HepG2 (cell line): ENCODE measurements at regions not wholly inside any gene's neighbourhood (a gene's known extent, or its start where the extent isn't known, plus 50 kb on each side); places are given as distances from the start of the nearest gene placed in this dataset.

ENCODE experiments used
- ATAC-seq: fragments of 200-7000 bp; cut with Tn5 transposase; 3 replicates; pipeline ENCODE4 v1.9.1; 2020; ENCODE audit warnings: mild to moderate bottlenecking, moderate library complexity
- BruUV-seq: library from RNA; stranded (reverse); fragments of 400-500 nt; replicated peaks from 2 replicates; lab custom pipeline; 2021; lab: Mats Ljungman, UMichigan
- CTCF ChIA-PET: fragments of 300-600 bp; formaldehyde crosslinking; extraction: SDS; loops from one replicate; lab custom pipeline; 2021; ENCODE audit warnings: low total read pairs, inconsistent platforms, low intra/inter-chr PET ratio; lab: Yijun Ruan, JAX
- POLR2A ChIA-PET: fragments of 350-600 bp; sonication (Branson Sonifier 250); formaldehyde crosslinking; loops from one replicate; lab custom pipeline; 2020; ENCODE audit warnings: antibody characterized with exemption, inconsistent platforms; lab: Yijun Ruan, JAX
- DNase-seq: peaks from one replicate; pipeline ENCODE4 v3.0.0-alpha.2; 2015; ENCODE audit warnings: low spot score
- FAIRE-seq: peaks from 3 replicates; lab custom pipeline; 2011; peaks lifted over from hg19 to GRCh38; lab: Jason Lieb, UNC
- H2AFZ ChIP-seq: one replicate; pipeline ENCODE4 v1.6.1; 2011; ENCODE audit warnings: low read length, inconsistent platforms
- H3K27ac ChIP-seq: fragments of 300-600 bp; 3 replicates; pipeline ENCODE4 v1.8.0; 2011; ENCODE audit warnings: mixed run types, mild to moderate bottlenecking, mixed read lengths, low read length, inconsistent platforms; ENCODE audit not compliant: insufficient read depth; ENCODE audit errors: extremely low read length
- H3K27me3 ChIP-seq, 2 experiments: fragments of 200-600 bp in 1 of 2; 2 replicates in 1 of 2; 3 replicates in 1 of 2; pipeline versions ENCODE4 v1.6.0 to v1.8.0; 2011; ENCODE audit warnings: low read length in 2 of 2, mild to moderate bottlenecking in 2 of 2, moderate library complexity in 2 of 2, inconsistent platforms in 1 of 2; ENCODE audit not compliant: insufficient read depth in 2 of 2, control insufficient read depth in 1 of 2
- H3K36me3 ChIP-seq, 2 experiments: fragments of 200-600 bp in 1 of 2; replicated peaks in 1 of 2; 2 replicates in 1 of 2; 3 replicates in 1 of 2; pipeline versions ENCODE4 v1.5.1 to v1.8.0; 2011; ENCODE audit warnings: low read length in 2 of 2, inconsistent platforms in 1 of 2; ENCODE audit not compliant: insufficient read depth in 2 of 2, control insufficient read depth in 1 of 2
- H3K4me1 ChIP-seq: 2 replicates; pipeline ENCODE4 v1.5.1; 2012; ENCODE audit warnings: low read length, inconsistent platforms; ENCODE audit not compliant: insufficient read depth
- H3K4me2 ChIP-seq: 2 replicates; pipeline ENCODE4 v1.6.0; 2011; ENCODE audit warnings: low read depth, low read length, inconsistent platforms
- H3K4me3 ChIP-seq, 3 experiments: fragments of 200-600 bp in 1 of 3; sonication (generic), shearing (Covaris generic) in 1 of 3; replicated peaks in 1 of 3; 2 replicates each; pipeline ENCODE4 v1.5.1; 2011 to 2016; ENCODE audit warnings: low read length in 3 of 3, inconsistent platforms in 2 of 3, low read depth in 2 of 3, mild to moderate bottlenecking in 2 of 3, control low read depth in 1 of 3, mixed read lengths in 1 of 3; ENCODE audit not compliant: insufficient read depth in 1 of 3
- H3K79me2 ChIP-seq: one replicate; pipeline ENCODE4 v1.6.1; 2011; ENCODE audit warnings: low read length, inconsistent platforms; ENCODE audit not compliant: insufficient read depth
- H3K9ac ChIP-seq: 2 replicates; pipeline ENCODE4 v1.6.0; 2011; ENCODE audit warnings: mild to moderate bottlenecking, low read depth, low read length, inconsistent platforms; ENCODE audit not compliant: insufficient read depth
- H3K9me3 ChIP-seq: 2 replicates; pipeline ENCODE4 v1.5.1; 2012; ENCODE audit warnings: mild to moderate bottlenecking, low read length
- H4K20me1 ChIP-seq: 2 replicates; pipeline ENCODE4 v1.6.0; 2011; ENCODE audit warnings: inconsistent platforms, mild to moderate bottlenecking, low read length, moderate library complexity; ENCODE audit not compliant: insufficient read depth
- ATF1 ChIP-seq: IDR thresholded peaks from 2 replicates; pipeline ENCODE4 v1.6.1; 2016; ENCODE audit warnings: mild to moderate bottlenecking, control low read depth
- CREB3 ChIP-seq: sonication (generic); formaldehyde crosslinking; IDR thresholded peaks from 2 replicates; pipeline ENCODE4 v1.5.0; 2020; ENCODE audit warnings: missing genetic modification reagents
- HNF4G ChIP-seq, 2 experiments: sonication (generic) in 1 of 2; formaldehyde crosslinking in 1 of 2; IDR thresholded peaks; 2 replicates each; pipeline versions ENCODE4 v1.4.0 to v1.6.1; 2011 to 2020; ENCODE audit warnings: borderline replicate concordance in 2 of 2, low read depth in 2 of 2, mild to moderate bottlenecking in 2 of 2, low read length in 1 of 2, missing genetic modification reagents in 1 of 2, moderate library complexity in 1 of 2
- ISL2 ChIP-seq: sonication (generic); formaldehyde crosslinking; IDR thresholded peaks from 2 replicates; pipeline ENCODE4 v1.5.0; 2020; ENCODE audit warnings: missing genetic modification reagents
- KAT7 ChIP-seq: IDR thresholded peaks from 2 replicates; pipeline ENCODE4 v1.6.1; 2018; ENCODE audit warnings: borderline replicate concordance, missing compliant biosample characterization
- KDM1A ChIP-seq: IDR thresholded peaks from 2 replicates; pipeline ENCODE4 v1.6.1; 2016; ENCODE audit warnings: missing compliant biosample characterization
- MXD4 ChIP-seq: IDR thresholded peaks from 2 replicates; pipeline ENCODE4 v1.6.1; 2016; ENCODE audit warnings: mild to moderate bottlenecking, missing biosample characterization, missing genetic modification reagents
- NFATC3 ChIP-seq: sonication (generic); formaldehyde crosslinking; IDR thresholded peaks from 2 replicates; pipeline ENCODE4 v1.5.1; 2020; ENCODE audit warnings: mild to moderate bottlenecking, missing genetic modification reagents
- NR2F2 ChIP-seq: IDR thresholded peaks from 2 replicates; pipeline ENCODE4 v1.6.1; 2012; ENCODE audit warnings: low read depth, inconsistent platforms, borderline replicate concordance
- POGK ChIP-seq: sonication (generic); formaldehyde crosslinking; conservative IDR thresholded peaks from 2 replicates; pipeline ENCODE4 v1.8.0; 2022; ENCODE audit warnings: mild to moderate bottlenecking, moderate library complexity, missing genetic modification reagents
- SP4 ChIP-seq: sonication (generic); formaldehyde crosslinking; IDR thresholded peaks from 2 replicates; pipeline ENCODE4 v1.8.1; 2023; ENCODE audit warnings: mild to moderate bottlenecking, missing genetic modification reagents
- ZBTB38 ChIP-seq: sonication (generic); formaldehyde crosslinking; IDR thresholded peaks from 2 replicates; pipeline ENCODE4 v1.5.1; 2020; ENCODE audit warnings: mild to moderate bottlenecking, missing genetic modification reagents
- ZNF383 ChIP-seq: sonication (generic); formaldehyde crosslinking; IDR thresholded peaks from 2 replicates; pipeline ENCODE4 v1.4.0; 2020; ENCODE audit warnings: missing genetic modification reagents, mild to moderate bottlenecking, borderline replicate concordance
- ZNF503 ChIP-seq: sonication (generic); formaldehyde crosslinking; IDR thresholded peaks from 2 replicates; pipeline ENCODE4 v1.4.0; 2020; ENCODE audit warnings: missing genetic modification reagents
- ZNF7 ChIP-seq: IDR thresholded peaks from 2 replicates; pipeline ENCODE4 v1.6.1; 2016; ENCODE audit warnings: missing biosample characterization, missing genetic modification reagents
- ZNF747 ChIP-seq: sonication (generic); formaldehyde crosslinking; IDR thresholded peaks from 2 replicates; pipeline ENCODE4 v1.8.1; 2023; ENCODE audit warnings: missing genetic modification reagents, mild to moderate bottlenecking, borderline replicate concordance
- WGBS: methylation state at CpG from one replicate; pipeline ENCODE4 v1.1.6; 2017; ENCODE audit warnings: low lambda C conversion rate; 5-methylcytosine and 5-hydroxymethylcytosine counted together
- in situ Hi-C: cut with HindIII; loops from 2 replicates; pipeline ENCODE4 v1.10.0; 2017; ENCODE audit warnings: low pct_unique_long_range_greater_than_20kb; ENCODE audit not compliant: extremely low pct_ligation_motif_present
- intact Hi-C: fragments of 100-400 bp; cut with micrococcal nuclease; formaldehyde crosslinking; loops from one replicate; pipeline ENCODE4 v1.10.0; 2022; ENCODE audit not compliant: unreplicated experiment

GRCh38 chr4:144845411-144845810 is 199.5 kb downstream of the HHIP start:
- H3K4me1 ChIP-seq: no peaks in the 10 kb centered on the region
- CTCF ChIA-PET: no interaction called here
- no peak for TF ChIP-seq MXD4 (CRISPR knock-in tag)
- ATAC-seq (peak; percentile 53; the same call in 2 of the 3 replicates), FAIRE-seq (no peak), DNase-seq (no peak)
- H3K79me2 ChIP-seq: no peaks in the 10 kb centered on the region
- no peaks in the 10 kb centered on the region for H3K9me3 ChIP-seq
- no peak overlapping the region for H3K4me3 ChIP-seq
- intact Hi-C loops: no loop called here
- H3K27me3 ChIP-seq: no peaks in the 10 kb centered on the region
- BruUV-seq: no TSS peak
- no peaks in the 10 kb centered on the region for H4K20me1 ChIP-seq
- no peak overlapping the region for H2AFZ ChIP-seq
- no peak overlapping the region for H3K4me2 ChIP-seq
- no peak overlapping the region for H3K9ac ChIP-seq
- no peak overlapping the region for H3K27ac ChIP-seq
- 12% methylated on average over 8 of the region's 8 CpGs for WGBS
- POLR2A ChIA-PET: no interaction called here
- in situ Hi-C loops: no loop called here
- H3K36me3 ChIP-seq: no peaks in the 10 kb centered on the region

- POLR2A ChIA-PET: no interaction called here
- CTCF ChIA-PET: no interaction called here
- no peak for FAIRE-seq
- TF ChIP-seq ZBTB38 (CRISPR knock-in tag): no peak
- no peak for TF ChIP-seq ATF1
- no peak for TF ChIP-seq ZNF7 (CRISPR knock-in tag)
- no peak for TF ChIP-seq KAT7 (CRISPR knock-in tag)
- TF ChIP-seq ZNF747: no peak
- TF ChIP-seq POGK: no peak
- TF ChIP-seq HNF4G (IDR thresholded peaks at IDR 0.05; ENCODE audit: borderline replicate concordance, low read depth, low read length): no peak
- no peak for TF ChIP-seq HNF4G (CRISPR knock-in tag; IDR thresholded peaks at IDR 0.05; ENCODE audit: borderline replicate concordance, low read depth)
- TF ChIP-seq NFATC3 (CRISPR knock-in tag): no peak
- TF ChIP-seq NR2F2: no peak
- TF ChIP-seq KDM1A: no peak
- TF ChIP-seq CREB3 (CRISPR knock-in tag): no peak
- TF ChIP-seq ZNF383 (CRISPR knock-in tag): no peak
- no peak for TF ChIP-seq ISL2 (CRISPR knock-in tag)
- no peak for TF ChIP-seq SP4 (CRISPR knock-in tag)
- no peak for TF ChIP-seq ZNF503 (CRISPR knock-in tag)
These were observed 206.0 kb downstream of the HHIP start for GRCh38 chr4:144851948-144852347.

More at GRCh38 chr4:144851948-144852347, 206.0 kb downstream of the HHIP start:
- Histone ChIP-seq H3K9ac (no peak overlapping the region), H3K27me3 (no peaks in the 10 kb centered on the region), H4K20me1 (no peaks in the 10 kb centered on the region), H3K4me2 (no peak overlapping the region), H3K36me3 (no peaks in the 10 kb centered on the region), H3K27ac (no peak overlapping the region), H3K4me3 (no peak overlapping the region), H2AFZ (no peak overlapping the region), H3K79me2 (no peaks in the 10 kb centered on the region), H3K9me3 (no peaks in the 10 kb centered on the region), H3K4me1 (no peaks in the 10 kb centered on the region)
- intact Hi-C loops (no loop called here), in situ Hi-C loops (no loop called here)
- BruUV-seq: no TSS peak
- ATAC-seq (no peak), DNase-seq (no peak)
- 26% methylated on average over 3 of the region's 3 CpGs for WGBS
